T-cell (primary cell): ENCODE measurements at regions not wholly inside any gene's neighbourhood (a gene's known extent, or its start where the extent isn't known, plus 50 kb on each side); places are given as distances from the start of the nearest gene placed in this dataset.

ENCODE experiments used
- ATAC-seq, 4 experiments: fragments of 200-7000 bp in 3 of 4; fragments of 150-1000 bp in 1 of 4; cut with Tn5 transposase; replicated peaks in 1 of 4; 1 replicate in 3 of 4; 2 replicates in 1 of 4; pipeline ENCODE4 v1.10.0; 2021; ENCODE audit warnings: moderate library complexity in 3 of 4, mild to moderate bottlenecking in 2 of 4, moderate number of reproducible peaks in 1 of 4
- CTCF ChIA-PET, 2 donors: fragments of 300-600 bp; sonication (Branson Sonifier 250); formaldehyde crosslinking; loops; one replicate each; lab custom pipeline; 2022; ENCODE audit warnings: antibody characterized with exemption in 2 of 2; lab: Charles Lee
- POLR2A ChIA-PET, 2 donors: fragments of 300-600 bp; sonication (Branson Sonifier 250); formaldehyde crosslinking; loops; one replicate each; lab custom pipeline; 2022; ENCODE audit warnings: antibody characterized with exemption in 2 of 2; lab: Charles Lee
- DNase-seq, 35 experiments: peaks; one replicate each; pipeline versions ENCODE4 v3.0.0 to v3.0.0-alpha.2; 2013 to 2023
- H3K27ac ChIP-seq: one replicate; pipeline ENCODE4 v1.5.1; 2013; ENCODE audit warnings: low read length
- H3K27me3 ChIP-seq, 2 experiments: replicated peaks in 1 of 2; 1 replicate in 1 of 2; 2 replicates in 1 of 2; pipeline versions ENCODE4 v1.6.1 to v1.7.0; 2013; ENCODE audit warnings: low read length in 1 of 2, mixed read lengths in 1 of 2; ENCODE audit not compliant: control insufficient read depth in 2 of 2, insufficient read depth in 2 of 2; ENCODE audit errors: extremely low read depth in 1 of 2
- H3K36me3 ChIP-seq, 2 donors: 1 replicate in 1 of 2; 2 replicates in 1 of 2; pipeline versions ENCODE4 v1.6.1 to v1.7.0; 2013; ENCODE audit warnings: low read length in 1 of 2; ENCODE audit not compliant: control insufficient read depth in 2 of 2, insufficient read depth in 1 of 2; ENCODE audit errors: extremely low read depth in 1 of 2
- H3K4me1 ChIP-seq, 2 experiments: 1 replicate in 1 of 2; 2 replicates in 1 of 2; pipeline versions ENCODE4 v1.6.1 to v1.7.0; 2013; ENCODE audit warnings: low read length in 2 of 2, mixed read lengths in 1 of 2; ENCODE audit not compliant: insufficient read depth in 2 of 2, control insufficient read depth in 1 of 2; ENCODE audit errors: extremely low read depth in 1 of 2
- H3K4me3 ChIP-seq, 2 donors: 1 replicate in 1 of 2; 2 replicates in 1 of 2; pipeline versions ENCODE4 v1.5.1 to v1.7.0; 2013; ENCODE audit warnings: mild to moderate bottlenecking in 2 of 2, low read length in 1 of 2, moderate library complexity in 1 of 2; ENCODE audit not compliant: control insufficient read depth in 1 of 2; ENCODE audit errors: extremely low read depth in 1 of 2
- H3K9me3 ChIP-seq: 2 replicates; pipeline ENCODE4 v1.7.0; 2013
- H3K27ac Mint-ChIP-seq, 2 donors: one replicate each; pipeline ENCODE4 v1.8.0; 2020 to 2021; ENCODE audit warnings: mild to moderate bottlenecking in 2 of 2, mixed read lengths in 2 of 2
- H3K27me3 Mint-ChIP-seq, 2 donors: one replicate each; pipeline ENCODE4 v1.8.0; 2021 to 2022; ENCODE audit warnings: mixed read lengths in 2 of 2
- H3K36me3 Mint-ChIP-seq: one replicate; pipeline ENCODE4 v1.8.0; 2021; ENCODE audit warnings: mixed read lengths
- H3K4me1 Mint-ChIP-seq, 3 donors: one replicate each; pipeline ENCODE4 v1.8.0; 2020 to 2022; ENCODE audit warnings: mixed read lengths in 3 of 3, mild to moderate bottlenecking in 1 of 3
- H3K4me3 Mint-ChIP-seq, 3 donors: one replicate each; pipeline ENCODE4 v1.8.0; 2020 to 2022; ENCODE audit warnings: mild to moderate bottlenecking in 3 of 3, mixed read lengths in 3 of 3, moderate library complexity in 3 of 3
- H3K9me3 Mint-ChIP-seq, 3 donors: one replicate each; pipeline ENCODE4 v1.8.0; 2020 to 2022; ENCODE audit warnings: mixed read lengths in 3 of 3
- WGBS: methylation state at CpG from one replicate; pipeline ENCODE4 v1.1.5; 2013; ENCODE audit warnings: missing lambda C conversion rate; ENCODE audit not compliant: insufficient coverage; 5-methylcytosine and 5-hydroxymethylcytosine counted together

DNA sequence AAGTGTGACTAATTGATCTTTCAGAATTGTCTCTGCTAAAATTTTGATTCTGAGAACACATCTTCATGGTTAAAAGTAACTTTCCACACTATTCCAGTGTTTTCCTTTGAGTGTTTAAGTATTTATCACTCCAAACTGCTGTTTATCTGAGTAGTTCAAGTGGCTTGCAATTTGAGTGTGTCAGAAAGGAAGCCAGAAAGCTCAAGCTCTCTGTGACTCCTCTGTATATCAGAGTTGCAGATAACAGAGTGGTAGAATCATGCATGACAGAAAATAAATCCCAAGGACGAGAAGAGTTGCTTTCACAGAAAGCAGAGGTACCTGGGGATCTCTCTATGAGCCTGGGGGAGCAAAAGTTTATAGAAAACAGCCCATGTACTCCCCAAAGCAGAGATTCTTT, 130.0 kb downstream of the CYB561 start:
- no peaks in the 10 kb centered on the region for H3K4me1 ChIP-seq
- Mint-ChIP-seq H3K9me3 (peaks cover 0 to 4% (median 0%) of the 10 kb centered on the region in 3 donors), H3K4me1 (no peaks in the 10 kb centered on the region), H3K36me3 (peaks cover 47% of the 10 kb centered on the region), H3K27ac (no peak overlapping the region), H3K27me3 (no peaks in the 10 kb centered on the region), H3K4me3 (no peak overlapping the region)
- ChIA-PET POLR2A (no interaction called here), CTCF (interaction anchor here in 1 of 2 donors (0.6 kb wide), 1 partner anchor 758 kb away, joined by 3 read pairs; no protein-coding TSS in a partner anchor)
- H3K27me3 ChIP-seq: no peaks in the 10 kb centered on the region
- H3K4me3 ChIP-seq: no peak overlapping the region
- ATAC-seq (no peak), DNase-seq (no peak)
- no peaks in the 10 kb centered on the region for H3K9me3 ChIP-seq
- H3K36me3 ChIP-seq: peaks cover 0 to 4% of the 10 kb centered on the region in 2 donors
- H3K27ac ChIP-seq: no peak overlapping the region
- WGBS: no CpG with 5 or more reads among the region's 1 CpG

DNA sequence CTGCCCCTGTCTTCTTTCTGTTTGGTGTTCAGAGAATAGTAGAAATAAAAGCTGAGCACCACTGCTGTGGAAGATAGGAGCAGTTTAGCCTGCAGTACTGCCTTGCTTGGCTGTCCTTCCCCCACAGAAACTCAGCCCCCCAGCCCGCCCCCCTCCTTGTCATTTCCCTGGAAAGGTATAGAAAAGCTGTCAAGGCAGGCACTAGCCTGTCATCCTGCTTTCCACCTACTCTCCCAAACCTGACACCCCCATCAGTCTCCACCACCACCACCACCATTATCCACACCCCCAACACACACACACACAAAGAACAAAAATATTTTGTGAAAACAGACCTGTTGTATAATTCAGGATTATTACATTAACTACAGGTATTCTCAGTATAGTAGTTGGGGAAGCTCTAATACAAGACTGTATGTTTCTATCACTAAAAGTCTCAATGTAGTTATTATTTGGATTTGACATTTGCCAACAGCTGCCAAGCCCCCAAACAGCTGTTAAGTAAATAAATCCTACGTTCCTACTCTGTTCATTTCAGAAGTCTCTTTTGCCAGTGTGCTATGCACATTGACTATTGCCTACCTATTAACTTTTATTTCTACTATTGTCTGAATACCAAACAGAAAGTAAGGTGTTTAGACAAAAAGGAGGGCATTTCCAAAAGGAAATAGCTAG, 128.8 kb downstream of the CYB561 start:
- no peaks in the 10 kb centered on the region for H3K27me3 Mint-ChIP-seq
- H3K4me1 Mint-ChIP-seq: no peaks in the 10 kb centered on the region
- no peak overlapping the region for H3K27ac Mint-ChIP-seq
- ChIA-PET CTCF (no interaction called here), POLR2A (no interaction called here)
- H3K9me3 Mint-ChIP-seq: no peaks in the 10 kb centered on the region
- H3K4me3 Mint-ChIP-seq: no peak overlapping the region
- Histone ChIP-seq H3K9me3 (no peaks in the 10 kb centered on the region), H3K4me3 (no peak overlapping the region), H3K4me1 (no peaks in the 10 kb centered on the region), H3K36me3 (peaks cover 3 to 4% of the 10 kb centered on the region in 2 donors), H3K27ac (no peak overlapping the region), H3K27me3 (no peaks in the 10 kb centered on the region)
- WGBS: no CpG with 5 or more reads among the region's 2 CpGs
- peaks cover 58% of the 10 kb centered on the region for H3K36me3 Mint-ChIP-seq
- no peak for ATAC-seq
- DNase-seq: no peak

DNA sequence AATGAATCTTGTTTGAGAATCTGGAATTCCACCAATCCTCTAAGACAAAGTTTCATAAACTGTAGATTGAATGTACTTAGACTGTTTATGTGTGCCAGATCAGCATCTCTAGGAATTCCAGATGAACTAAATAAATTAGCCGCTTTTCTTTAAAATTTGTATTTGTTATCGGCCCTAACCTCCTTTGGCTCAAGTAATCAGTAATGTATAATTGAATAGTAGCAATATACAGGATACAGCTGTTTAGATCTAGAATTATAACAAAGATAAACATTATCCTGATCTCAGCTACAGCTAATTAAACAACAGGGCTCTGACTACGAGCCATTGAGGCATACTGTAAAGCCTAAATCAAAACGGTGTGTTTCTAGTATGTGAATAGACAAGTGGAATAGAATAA, 120.3 kb downstream of the CYB561 start:
- CTCF ChIA-PET: no interaction called here

DNA sequence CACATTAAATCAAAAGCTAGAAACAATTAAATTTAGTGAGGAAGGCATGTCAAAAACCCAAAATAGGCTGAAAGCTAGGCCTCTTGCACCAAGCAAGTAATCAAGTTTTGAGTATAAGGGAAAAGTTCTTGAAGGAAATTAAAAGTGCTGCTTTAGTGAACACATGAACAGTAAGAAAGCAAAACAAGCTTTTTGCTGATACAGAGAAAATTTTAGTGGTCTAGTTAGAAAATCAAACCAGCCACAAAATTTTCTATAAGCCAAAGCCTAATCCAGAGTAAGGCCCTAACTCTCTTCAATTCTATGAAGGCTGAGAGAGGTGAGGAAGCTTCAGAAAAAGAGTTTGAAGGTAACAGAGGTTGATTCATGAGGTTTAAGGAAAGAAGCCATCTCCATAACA, 116.2 kb downstream of the CYB561 start:
- H3K27me3 Mint-ChIP-seq: no peaks in the 10 kb centered on the region
- ChIA-PET POLR2A (no interaction called here), CTCF (no interaction called here)

More for the DNA sequence above, 120.3 kb downstream of the CYB561 start:
- Mint-ChIP-seq H3K9me3 (no peaks in the 10 kb centered on the region), H3K27me3 (no peaks in the 10 kb centered on the region), H3K27ac (no peak overlapping the region), H3K36me3 (peaks cover 47% of the 10 kb centered on the region), H3K4me1 (no peaks in the 10 kb centered on the region), H3K4me3 (no peak overlapping the region)
- POLR2A ChIA-PET: interaction anchor here (0.5 to 0.6 kb wide), 2 partner anchors 24 to 32 kb away, joined by 4 to 12 read pairs; no protein-coding TSS in a partner anchor
- ATAC-seq: no peak
- Histone ChIP-seq H3K27me3 (no peaks in the 10 kb centered on the region), H3K4me1 (no peaks in the 10 kb centered on the region), H3K36me3 (peaks cover 0 to 3% of the 10 kb centered on the region in 2 donors), H3K9me3 (no peaks in the 10 kb centered on the region), H3K4me3 (no peak overlapping the region), H3K27ac (no peak overlapping the region)
- WGBS: 100% methylated on average over 1 of the region's 4 CpGs
- DNase-seq: no peak

DNA sequence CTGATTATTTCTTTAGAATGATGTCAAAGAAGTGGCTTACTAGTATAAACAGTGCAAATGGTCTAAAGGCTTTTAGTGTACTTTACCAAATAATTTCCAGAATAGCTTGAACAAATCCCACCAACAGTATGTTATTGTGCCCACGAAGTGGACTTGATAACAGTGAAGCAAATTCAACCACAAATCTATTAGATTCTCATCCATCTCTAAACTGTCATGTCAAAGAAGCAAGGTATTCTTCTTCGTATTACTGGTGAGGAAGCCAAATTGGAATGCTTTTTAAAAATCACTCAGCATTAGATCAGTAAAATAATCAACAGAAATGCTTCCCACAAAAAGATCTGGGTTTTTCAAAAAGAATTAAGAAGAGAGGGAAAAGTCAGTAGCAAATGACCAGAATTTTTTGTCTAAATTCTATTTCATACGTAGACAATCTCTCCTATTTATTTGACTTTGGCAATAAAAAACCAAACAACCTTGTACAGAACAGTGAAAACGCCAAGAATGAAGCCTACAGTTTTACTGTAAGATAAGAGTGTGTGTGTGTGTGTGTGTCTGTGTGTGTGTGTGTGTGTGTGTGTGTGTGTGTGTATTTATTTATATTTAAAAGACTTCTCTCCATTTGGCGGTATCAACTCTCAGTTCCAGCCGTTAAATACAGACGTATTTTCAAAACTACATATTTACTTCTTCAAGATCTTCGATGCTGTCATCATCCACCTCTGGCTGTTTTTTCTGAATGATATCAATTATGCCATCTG, 114.6 kb downstream of the CYB561 start:
- no peak overlapping the region for H3K4me3 Mint-ChIP-seq
- no peak overlapping the region for H3K27ac Mint-ChIP-seq
- no peaks in the 10 kb centered on the region for H3K27me3 Mint-ChIP-seq
- no peaks in the 10 kb centered on the region for H3K9me3 ChIP-seq
- H3K4me1 ChIP-seq: no peaks in the 10 kb centered on the region
- no peak overlapping the region for H3K27ac ChIP-seq
- ATAC-seq (no peak), DNase-seq (no peak)
- H3K9me3 Mint-ChIP-seq: no peaks in the 10 kb centered on the region
- POLR2A ChIA-PET: no interaction called here
- WGBS: 100% methylated on average over 2 of the region's 8 CpGs
- H3K4me1 Mint-ChIP-seq: no peaks in the 10 kb centered on the region
- H3K36me3 Mint-ChIP-seq: peaks cover 38% of the 10 kb centered on the region
- H3K4me3 ChIP-seq: no peak overlapping the region
- CTCF ChIA-PET: no interaction called here
- H3K27me3 ChIP-seq: no peaks in the 10 kb centered on the region
- H3K36me3 ChIP-seq: no peaks in the 10 kb centered on the region

More for the DNA sequence above, 116.2 kb downstream of the CYB561 start:
- no peak overlapping the region for H3K4me3 Mint-ChIP-seq
- no peaks in the 10 kb centered on the region for H3K9me3 ChIP-seq
- no peaks in the 10 kb centered on the region for H3K27me3 ChIP-seq
- no peaks in the 10 kb centered on the region for H3K4me1 Mint-ChIP-seq
- H3K36me3 Mint-ChIP-seq: peaks cover 50% of the 10 kb centered on the region
- no peaks in the 10 kb centered on the region for H3K36me3 ChIP-seq
- no peaks in the 10 kb centered on the region for H3K9me3 Mint-ChIP-seq
- no peak for ATAC-seq
- DNase-seq: no peak
- no peak overlapping the region for H3K27ac Mint-ChIP-seq
- no peak overlapping the region for H3K4me3 ChIP-seq
- no peak overlapping the region for H3K27ac ChIP-seq
- H3K4me1 ChIP-seq: no peaks in the 10 kb centered on the region

DNA sequence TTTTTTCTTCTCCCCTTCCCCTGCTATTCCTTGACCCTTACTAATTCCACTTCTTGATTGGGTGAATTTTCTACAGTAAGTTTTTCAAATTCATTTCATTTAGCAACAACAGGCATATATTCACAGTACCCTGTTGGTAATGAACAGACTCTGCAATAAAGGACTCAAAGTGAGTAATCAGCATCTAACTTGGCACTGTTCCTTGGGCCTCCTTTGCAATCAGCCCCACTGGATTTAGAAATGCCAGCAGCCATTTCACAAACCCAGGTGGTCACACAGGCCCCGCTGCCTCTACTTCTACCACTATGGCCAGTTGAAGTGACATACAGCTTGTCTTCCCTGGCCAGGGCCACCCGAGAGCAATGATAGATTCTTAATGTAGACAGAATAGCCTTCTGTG, 113.8 kb downstream of the CYB561 start:
- H3K4me1 ChIP-seq: no peaks in the 10 kb centered on the region
- H3K36me3 ChIP-seq: no peaks in the 10 kb centered on the region
- no peaks in the 10 kb centered on the region for H3K4me1 Mint-ChIP-seq
- H3K4me3 ChIP-seq: no peak overlapping the region
- no peak overlapping the region for H3K27ac Mint-ChIP-seq
- ChIA-PET POLR2A (no interaction called here), CTCF (no interaction called here)
- DNase-seq: no peak
- H3K9me3 Mint-ChIP-seq: no peaks in the 10 kb centered on the region
- no peak overlapping the region for H3K4me3 Mint-ChIP-seq
- H3K36me3 Mint-ChIP-seq: peaks cover 32% of the 10 kb centered on the region
- no CpG with 5 or more reads among the region's 2 CpGs for WGBS
- H3K27ac ChIP-seq: no peak overlapping the region
- H3K9me3 ChIP-seq: no peaks in the 10 kb centered on the region
- H3K27me3 ChIP-seq: no peaks in the 10 kb centered on the region
- no peaks in the 10 kb centered on the region for H3K27me3 Mint-ChIP-seq
- no peak for ATAC-seq
